ENCODE measurements at regions not wholly inside any gene's neighbourhood (a gene's known extent, or its start where the extent isn't known, plus 50 kb on each side); places are given as distances from the start of the nearest gene placed in this dataset.

- no peak for TF ChIP-seq CTCF (conservative IDR thresholded peaks at IDR 0.05; ENCODE audit: low read depth, low read length)
- TF ChIP-seq ELK1 (IDR thresholded peaks at IDR 0.05; ENCODE audit: borderline replicate concordance, low read depth, low read length) = no peak
- no peak for TF ChIP-seq POLR2A (IDR thresholded peaks at IDR 0.05; ENCODE audit: low read depth, low read length)
- no peak for TF ChIP-seq CEBPB (IDR thresholded peaks at IDR 0.05; ENCODE audit: low read depth, low read length)
- TF ChIP-seq USF2 (IDR thresholded peaks at IDR 0.05; ENCODE audit: low read depth, low read length) = no peak
- TF ChIP-seq RAD21 (IDR thresholded peaks at IDR 0.05; ENCODE audit: low read length) = no peak
- no peak for TF ChIP-seq RCOR1 (IDR thresholded peaks at IDR 0.05; ENCODE audit: insufficient replicate concordance, low read length)
- no peak for TF ChIP-seq MAZ (IDR thresholded peaks at IDR 0.05; ENCODE audit: borderline replicate concordance, low read depth, low read length)
- no peak for TF ChIP-seq SMC3 (IDR thresholded peaks at IDR 0.05; ENCODE audit: low read depth, low read length)
- TF ChIP-seq RFX5 (IDR thresholded peaks at IDR 0.05; ENCODE audit: low read depth, low read length) = no peak
- no peak for TF ChIP-seq BHLHE40 (IDR thresholded peaks at IDR 0.05; ENCODE audit: low read depth, low read length)
- no peak for TF ChIP-seq MXI1 (IDR thresholded peaks at IDR 0.05; ENCODE audit: borderline replicate concordance, low read depth, low read length)
- no peak for TF ChIP-seq NFE2L2 (IDR thresholded peaks at IDR 0.05; ENCODE audit: low read depth, low read length)
- TF ChIP-seq CHD1 (IDR thresholded peaks at IDR 0.05; ENCODE audit: low read depth, low read length) = no peak
Observed at GRCh38 chr18:62637403-62637802, 77.9 kb upstream of the PHLPP1 start.

Measured in IMR-90 (cell line).